H9 (cell line): ENCODE measurements at regions not wholly inside any gene's neighbourhood (a gene's known extent, or its start where the extent isn't known, plus 50 kb on each side); places are given as distances from the start of the nearest gene placed in this dataset.

ENCODE experiments used
- DNase-seq: peaks from one replicate; pipeline ENCODE4 v3.0.0-alpha.2; 2017
- H2AFZ ChIP-seq: one replicate; pipeline ENCODE4 v1.6.1; 2013; ENCODE audit warnings: mild to moderate bottlenecking, low read length, control low read depth, moderate library complexity
- H2AK5ac ChIP-seq: 2 replicates; pipeline ENCODE4 v1.6.1; 2013; ENCODE audit warnings: low read length, control low read depth, mixed read lengths; ENCODE audit not compliant: insufficient read length
- H2BK120ac ChIP-seq: one replicate; pipeline ENCODE4 v1.6.1; 2013; ENCODE audit warnings: low read depth, mild to moderate bottlenecking, low read length, control low read depth, inconsistent platforms; ENCODE audit not compliant: poor library complexity, severe bottlenecking
- H2BK12ac ChIP-seq: 2 replicates; pipeline ENCODE4 v1.6.1; 2013; ENCODE audit warnings: low read length, control low read depth, mixed read lengths, low read depth; ENCODE audit not compliant: insufficient read length
- H2BK15ac ChIP-seq: 2 replicates; pipeline ENCODE4 v1.6.1; 2013; ENCODE audit warnings: low read depth, low read length, control low read depth
- H2BK20ac ChIP-seq: one replicate; pipeline ENCODE4 v1.6.1; 2013; ENCODE audit warnings: low read depth, mild to moderate bottlenecking, low read length, control low read depth, inconsistent platforms; ENCODE audit not compliant: poor library complexity, severe bottlenecking
- H2BK5ac ChIP-seq: 2 replicates; pipeline ENCODE4 v1.6.1; 2013; ENCODE audit warnings: low read length, control low read depth, mixed read lengths; ENCODE audit not compliant: insufficient read length
- H3K14ac ChIP-seq: 2 replicates; pipeline ENCODE4 v1.6.1; 2013; ENCODE audit warnings: low read length, control low read depth; ENCODE audit not compliant: insufficient read depth
- H3K18ac ChIP-seq: 2 replicates; pipeline ENCODE4 v1.6.1; 2013; ENCODE audit warnings: low read depth, mild to moderate bottlenecking, mixed read lengths, low read length, control low read depth; ENCODE audit not compliant: insufficient read length
- H3K23ac ChIP-seq: 2 replicates; pipeline ENCODE4 v1.6.1; 2013; ENCODE audit warnings: low read length, control low read depth, mixed read lengths, low read depth; ENCODE audit not compliant: insufficient read length
- H3K23me2 ChIP-seq: 2 replicates; pipeline ENCODE4 v1.6.1; 2013; ENCODE audit warnings: low read depth, mild to moderate bottlenecking, mixed read lengths, low read length, control low read depth; ENCODE audit not compliant: insufficient read length, poor library complexity, severe bottlenecking
- H3K27ac ChIP-seq: 2 replicates; pipeline ENCODE4 v1.5.1; 2013; ENCODE audit warnings: low read length, control low read depth, mixed read lengths, low read depth; ENCODE audit not compliant: insufficient read length
- H3K27me3 ChIP-seq: 2 replicates; pipeline ENCODE4 v1.6.1; 2013; ENCODE audit warnings: low read length, control low read depth, inconsistent platforms; ENCODE audit not compliant: insufficient read depth
- H3K4ac ChIP-seq: 2 replicates; pipeline ENCODE4 v1.6.1; 2013; ENCODE audit warnings: low read depth, mild to moderate bottlenecking, control low read depth, inconsistent platforms, low read length, moderate library complexity
- H3K4me1 ChIP-seq: 2 replicates; pipeline ENCODE4 v1.6.1; 2013; ENCODE audit warnings: low read length, control low read depth, inconsistent platforms; ENCODE audit not compliant: insufficient read depth
- H3K4me2 ChIP-seq: 2 replicates; pipeline ENCODE4 v1.6.1; 2013; ENCODE audit warnings: low read length, control low read depth, mixed read lengths; ENCODE audit not compliant: insufficient read length, insufficient read depth
- H3K56ac ChIP-seq: 2 replicates; pipeline ENCODE4 v1.6.1; 2013; ENCODE audit warnings: low read depth, mild to moderate bottlenecking, mixed read lengths, low read length, control low read depth; ENCODE audit not compliant: insufficient read length
- H3K79me1 ChIP-seq: 2 replicates; pipeline ENCODE4 v1.6.1; 2013; ENCODE audit warnings: low read depth, mild to moderate bottlenecking, moderate library complexity, low read length, control low read depth, inconsistent platforms; ENCODE audit not compliant: insufficient read depth, poor library complexity, severe bottlenecking
- H3K79me2 ChIP-seq: 2 replicates; pipeline ENCODE4 v1.6.1; 2013; ENCODE audit warnings: low read length, control low read depth, inconsistent platforms; ENCODE audit not compliant: insufficient read depth
- H3K9ac ChIP-seq: 2 replicates; pipeline ENCODE4 v1.6.1; 2013; ENCODE audit warnings: low read length, control low read depth, mixed read lengths; ENCODE audit not compliant: insufficient read length; ENCODE audit errors: extremely low read depth
- H3K9me3 ChIP-seq: one replicate; pipeline ENCODE4 v1.6.1; 2013; ENCODE audit warnings: low read depth, low read length, inconsistent platforms; ENCODE audit not compliant: control insufficient read depth
- H3T11ph ChIP-seq: one replicate; pipeline ENCODE4 v1.6.1; 2013; ENCODE audit warnings: mild to moderate bottlenecking, low read length, control low read depth, inconsistent platforms
- H4K20me1 ChIP-seq: one replicate; pipeline ENCODE4 v1.6.1; 2013; ENCODE audit not compliant: control insufficient read depth, insufficient read length, insufficient read depth
- H4K5ac ChIP-seq: 2 replicates; pipeline ENCODE4 v1.6.1; 2013; ENCODE audit warnings: low read depth, mild to moderate bottlenecking, mixed read lengths, low read length, control low read depth; ENCODE audit not compliant: insufficient read length
- H4K8ac ChIP-seq: replicated peaks from 2 replicates; pipeline ENCODE4 v1.6.1; 2013; ENCODE audit warnings: low read length, control low read depth, mixed read lengths, low read depth; ENCODE audit not compliant: insufficient read length
- H4K91ac ChIP-seq: 2 replicates; pipeline ENCODE4 v1.6.1; 2013; ENCODE audit warnings: low read depth, mild to moderate bottlenecking, moderate library complexity, mixed read lengths, low read length, control low read depth; ENCODE audit not compliant: insufficient read length
- H3K27ac Mint-ChIP-seq, 3 experiments: 2 replicates in 2 of 3; 3 replicates in 1 of 3; pipeline ENCODE4 v1.8.0; 2020 to 2021; ENCODE audit warnings: mixed read lengths in 3 of 3, mild to moderate bottlenecking in 1 of 3, moderate library complexity in 1 of 3
- H3K27me3 Mint-ChIP-seq: 2 replicates; pipeline ENCODE4 v1.8.0; 2021; ENCODE audit warnings: low read depth, mild to moderate bottlenecking, moderate library complexity, mixed read lengths
- H3K36me3 Mint-ChIP-seq, 3 experiments: 2 replicates in 2 of 3; 3 replicates in 1 of 3; pipeline ENCODE4 v1.8.0; 2020 to 2021; ENCODE audit warnings: low read depth in 3 of 3, mixed read lengths in 3 of 3; ENCODE audit not compliant: insufficient read depth in 1 of 3
- H3K4me1 Mint-ChIP-seq, 2 experiments: 2 replicates each; pipeline ENCODE4 v1.8.0; 2020; ENCODE audit warnings: mixed read lengths in 2 of 2
- H3K4me3 Mint-ChIP-seq, 2 experiments: 2 replicates in 1 of 2; 3 replicates in 1 of 2; pipeline ENCODE4 v1.8.0; 2020 to 2021; ENCODE audit warnings: mild to moderate bottlenecking in 2 of 2, mixed read lengths in 2 of 2, moderate library complexity in 1 of 2
- H3K9me3 Mint-ChIP-seq, 2 experiments: 2 replicates in 1 of 2; 3 replicates in 1 of 2; pipeline ENCODE4 v1.8.0; 2020; ENCODE audit warnings: mild to moderate bottlenecking in 2 of 2, mixed read lengths in 2 of 2, moderate library complexity in 1 of 2
- WGBS: extraction: QIAGEN DNeasy Blood & Tissue Kit; methylation state at CpG from one replicate; pipeline ENCODE4 v1.1.7; 2013; ENCODE audit warnings: missing lambda C conversion rate, low lambda C conversion rate, mixed read lengths; ENCODE audit not compliant: insufficient read length; ENCODE audit errors: extremely low coverage; 5-methylcytosine and 5-hydroxymethylcytosine counted together
- TF ChIP-seq, protein P1 (sequence below): fragments of 200-600 bp; sonication (generic); conservative IDR thresholded peaks from 3 replicates; pipeline ENCODE4 v1.8.0; 2021; ENCODE audit warnings: antibody characterized with exemption, mild to moderate bottlenecking

- Histone ChIP-seq H3K27me3 (no peaks in the 10 kb centered on the region), H2BK5ac (no peak overlapping the region), H3K14ac (no peak overlapping the region), H2AFZ (no peak overlapping the region), H3K23me2 (no peaks in the 10 kb centered on the region), H2BK120ac (no peak overlapping the region), H3K56ac (no peak overlapping the region), H3K9me3 (no peaks in the 10 kb centered on the region), H3K18ac (no peak overlapping the region), H2BK20ac (no peak overlapping the region), H3T11ph (no peak overlapping the region), H4K91ac (no peak overlapping the region), H4K5ac (no peak overlapping the region), H3K9ac (no peak overlapping the region), H2BK15ac (no peak overlapping the region), H2AK5ac (no peak overlapping the region), H3K4me2 (no peak overlapping the region), H3K27ac (no peak overlapping the region), H3K23ac (no peak overlapping the region), H4K8ac (no peak overlapping the region), H4K20me1 (no peaks in the 10 kb centered on the region), H2BK12ac (no peak overlapping the region), H3K4me1 (no peaks in the 10 kb centered on the region; the same call in 1 of the 2 replicates), H3K79me2 (no peaks in the 10 kb centered on the region), H3K4ac (no peak overlapping the region), H3K79me1 (no peaks in the 10 kb centered on the region)
- H3K4me1 Mint-ChIP-seq, result peaks cover 15 to 23% of the 10 kb centered on the region in 2 experiments
- no CpG with 5 or more reads among the region's 6 CpGs for WGBS
- TF ChIP-seq, protein P1, sequence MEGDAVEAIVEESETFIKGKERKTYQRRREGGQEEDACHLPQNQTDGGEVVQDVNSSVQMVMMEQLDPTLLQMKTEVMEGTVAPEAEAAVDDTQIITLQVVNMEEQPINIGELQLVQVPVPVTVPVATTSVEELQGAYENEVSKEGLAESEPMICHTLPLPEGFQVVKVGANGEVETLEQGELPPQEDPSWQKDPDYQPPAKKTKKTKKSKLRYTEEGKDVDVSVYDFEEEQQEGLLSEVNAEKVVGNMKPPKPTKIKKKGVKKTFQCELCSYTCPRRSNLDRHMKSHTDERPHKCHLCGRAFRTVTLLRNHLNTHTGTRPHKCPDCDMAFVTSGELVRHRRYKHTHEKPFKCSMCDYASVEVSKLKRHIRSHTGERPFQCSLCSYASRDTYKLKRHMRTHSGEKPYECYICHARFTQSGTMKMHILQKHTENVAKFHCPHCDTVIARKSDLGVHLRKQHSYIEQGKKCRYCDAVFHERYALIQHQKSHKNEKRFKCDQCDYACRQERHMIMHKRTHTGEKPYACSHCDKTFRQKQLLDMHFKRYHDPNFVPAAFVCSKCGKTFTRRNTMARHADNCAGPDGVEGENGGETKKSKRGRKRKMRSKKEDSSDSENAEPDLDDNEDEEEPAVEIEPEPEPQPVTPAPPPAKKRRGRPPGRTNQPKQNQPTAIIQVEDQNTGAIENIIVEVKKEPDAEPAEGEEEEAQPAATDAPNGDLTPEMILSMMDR, result no peak
- H3K27me3 Mint-ChIP-seq, result no peaks in the 10 kb centered on the region
- no peak for DNase-seq
- peaks cover 0 to under 1% (median 0%) of the 10 kb centered on the region in 3 experiments; a peak in 1 of 7 replicates for H3K36me3 Mint-ChIP-seq
- H3K9me3 Mint-ChIP-seq, result no peaks in the 10 kb centered on the region
- no peak overlapping the region for H3K4me3 Mint-ChIP-seq
- H3K27ac Mint-ChIP-seq, result no peak overlapping the region
Observed at GRCh38 chr2:167675906-167676305, 571.5 kb downstream of the STK39 start.
